Left lung (tissue), 4 donors: ENCODE measurements at regions not wholly inside any gene's neighbourhood (a gene's known extent, or its start where the extent isn't known, plus 50 kb on each side); places are given as distances from the start of the nearest gene placed in this dataset.

Experiments
- ATAC-seq: fragments of 200-7000 bp; cut with Tn5 transposase; one replicate; pipeline ENCODE4 v1.9.1; 2020; ENCODE audit warnings: moderate library complexity
- DNase-seq, 4 donors: peaks; one replicate each; pipeline ENCODE4 v3.0.0-alpha.2; 2013 to 2020
- H3K27ac ChIP-seq, 2 donors: fragments of 200-600 bp; sonication (generic) in 1 of 2; one replicate each; pipeline versions ENCODE4 v1.5.0 to v1.8.0; 2020 to 2021
- H3K27me3 ChIP-seq, 2 donors: fragments of 200-600 bp; sonication (generic) in 1 of 2; one replicate each; pipeline versions ENCODE4 v1.5.0 to v1.8.0; 2020 to 2021
- H3K36me3 ChIP-seq, 2 donors: fragments of 200-600 bp; sonication (generic) in 1 of 2; one replicate each; pipeline versions ENCODE4 v1.5.0 to v1.8.0; 2020 to 2021
- H3K4me1 ChIP-seq, 2 donors: fragments of 200-600 bp; one replicate each; pipeline ENCODE4 v1.8.0; 2021
- H3K4me3 ChIP-seq, 2 donors: fragments of 200-600 bp; sonication (generic) in 1 of 2; one replicate each; pipeline versions ENCODE4 v1.5.0 to v1.8.0; 2020 to 2021; ENCODE audit warnings: mild to moderate bottlenecking in 1 of 2
- H3K9me3 ChIP-seq, 2 donors: fragments of 200-600 bp; sonication (generic) in 1 of 2; one replicate each; pipeline versions ENCODE4 v1.5.0 to v1.8.0; 2020 to 2021
- CTCF ChIP-seq, 2 donors: fragments of 200-600 bp; sonication (generic) in 1 of 2; IDR thresholded peaks; one replicate each; pipeline versions ENCODE4 v1.5.0 to v1.8.0; 2021; ENCODE audit warnings: antibody characterized with exemption in 2 of 2
- intact Hi-C, 2 donors: fragments of 100-400 bp; cut with DNase I; formaldehyde crosslinking; loops; one replicate each; pipeline versions ENCODE4 v1.11.2 to v1.14.2; 2022
- donor health status: DM: no; HTN: yes; CAD: no.
- donor health status: DM: no; HTN: no; CAD: no.

GRCh38 chr5:17951392-17952169 is 317.3 kb downstream of the TAF11L14 start:
- no peak for DNase-seq
- Histone ChIP-seq H3K27me3 (no peaks in the 10 kb centered on the region), H3K27ac (no peak overlapping the region), H3K36me3 (no peaks in the 10 kb centered on the region), H3K9me3 (peaks cover 0 to 13% of the 10 kb centered on the region in 2 donors), H3K4me3 (no peak overlapping the region), H3K4me1 (no peaks in the 10 kb centered on the region)
- intact Hi-C loops, result no loop called here
- no peak for TF ChIP-seq CTCF (IDR thresholded peaks at IDR 0.05)
- ATAC-seq, result no peak

GRCh38 chr5:17952231-17952630 is 318.0 kb downstream of the TAF11L14 start:
- no peak for TF ChIP-seq CTCF (IDR thresholded peaks at IDR 0.05)
- no peak for DNase-seq
- Histone ChIP-seq H3K36me3 (no peaks in the 10 kb centered on the region), H3K9me3 (peaks cover 0 to 10% of the 10 kb centered on the region in 2 donors), H3K4me3 (no peak overlapping the region), H3K27ac (no peak overlapping the region), H3K27me3 (no peaks in the 10 kb centered on the region), H3K4me1 (no peaks in the 10 kb centered on the region)
- no peak for ATAC-seq
- intact Hi-C loops, result no loop called here

GRCh38 chr5:17964067-17964466 is 329.8 kb downstream of the TAF11L14 start:
- ATAC-seq (no peak), DNase-seq (no peak)
- H3K9me3 ChIP-seq, result peaks cover 0 to 18% of the 10 kb centered on the region in 2 donors
- intact Hi-C loops, result no loop called here
- TF ChIP-seq CTCF (IDR thresholded peaks at IDR 0.05), result no peak
- H3K36me3 ChIP-seq, result no peaks in the 10 kb centered on the region
- H3K4me1 ChIP-seq, result no peaks in the 10 kb centered on the region
- no peak overlapping the region for H3K27ac ChIP-seq
- no peaks in the 10 kb centered on the region for H3K27me3 ChIP-seq
- no peak overlapping the region for H3K4me3 ChIP-seq

GRCh38 chr5:17966640-17967402 is 332.6 kb downstream of the TAF11L14 start:
- TF ChIP-seq CTCF (IDR thresholded peaks at IDR 0.05), result no peak
- no peak for ATAC-seq
- H3K4me3 ChIP-seq, result no peak overlapping the region
- H3K27me3 ChIP-seq, result no peaks in the 10 kb centered on the region
- H3K4me1 ChIP-seq, result no peaks in the 10 kb centered on the region
- H3K9me3 ChIP-seq, result peaks cover 0 to 20% of the 10 kb centered on the region in 2 donors
- DNase-seq, result no peak
- no peak overlapping the region for H3K27ac ChIP-seq
- H3K36me3 ChIP-seq, result no peaks in the 10 kb centered on the region
- intact Hi-C loops, result no loop called here

- no peak overlapping the region for H3K27ac ChIP-seq
- no peak for ATAC-seq
- intact Hi-C loops, result no loop called here
- no peak for DNase-seq
- no peak for TF ChIP-seq CTCF (IDR thresholded peaks at IDR 0.05)
- no peak overlapping the region for H3K4me3 ChIP-seq
- H3K27me3 ChIP-seq, result no peaks in the 10 kb centered on the region
- H3K4me1 ChIP-seq, result no peaks in the 10 kb centered on the region
- H3K36me3 ChIP-seq, result no peaks in the 10 kb centered on the region
- no peaks in the 10 kb centered on the region for H3K9me3 ChIP-seq
These were observed 342.1 kb downstream of the TAF11L14 start for GRCh38 chr5:17976404-17976803.
